KMS-11 (cell line): ENCODE measurements at regions not wholly inside any gene's neighbourhood (a gene's known extent, or its start where the extent isn't known, plus 50 kb on each side); places are given as distances from the start of the nearest gene placed in this dataset.

Experiments used
- H2AFZ ChIP-seq: fragments of 200-600 bp; sonication (generic); 2 replicates; pipeline ENCODE4 v1.6.1; 2016; ENCODE audit warnings: antibody characterized with exemption, mixed run types, low read depth
- H3K27ac ChIP-seq: fragments of 200-600 bp; sonication (generic); 2 replicates; pipeline ENCODE4 v1.6.1; 2016; ENCODE audit warnings: mild to moderate bottlenecking, mixed run types
- H3K27me3 ChIP-seq: fragments of 200-600 bp; sonication (generic); 2 replicates; pipeline ENCODE4 v1.6.1; 2017; ENCODE audit warnings: mild to moderate bottlenecking, low read depth, mixed run types, moderate library complexity; ENCODE audit not compliant: insufficient read depth
- H3K36me3 ChIP-seq: fragments of 200-600 bp; sonication (generic); 2 replicates; pipeline ENCODE4 v1.6.1; 2017; ENCODE audit warnings: mild to moderate bottlenecking, mixed run types; ENCODE audit not compliant: insufficient read depth
- H3K4me1 ChIP-seq: fragments of 200-600 bp; sonication (generic); 2 replicates; pipeline ENCODE4 v1.6.1; 2016; ENCODE audit warnings: mild to moderate bottlenecking, low read depth, mixed run types; ENCODE audit not compliant: poor library complexity, severe bottlenecking
- H3K4me2 ChIP-seq: fragments of 200-600 bp; sonication (generic); 2 replicates; pipeline ENCODE4 v1.7.0; 2016; ENCODE audit warnings: mild to moderate bottlenecking, mixed run types
- H3K4me3 ChIP-seq: fragments of 200-600 bp; sonication (generic); IDR thresholded peaks from 2 replicates; pipeline ENCODE4 v1.6.1; 2017; ENCODE audit warnings: low read depth, low read length, mixed read lengths; ENCODE audit not compliant: insufficient read depth
- H3K79me2 ChIP-seq: fragments of 200-600 bp; sonication (generic); 2 replicates; pipeline ENCODE4 v1.6.1; 2016; ENCODE audit warnings: low read depth, mixed run types; ENCODE audit not compliant: insufficient read depth
- H3K9ac ChIP-seq: fragments of 200-600 bp; sonication (generic); 2 replicates; pipeline ENCODE4 v1.6.1; 2016; ENCODE audit warnings: mild to moderate bottlenecking, mixed run types
- H4K20me1 ChIP-seq: fragments of 200-600 bp; sonication (generic); 2 replicates; pipeline ENCODE4 v1.6.1; 2016; ENCODE audit warnings: mild to moderate bottlenecking, mixed run types; ENCODE audit not compliant: insufficient read depth
- CTCF ChIP-seq: fragments of 200-600 bp; sonication (generic); conservative IDR thresholded peaks from 2 replicates; pipeline ENCODE4 v1.6.1; 2017; ENCODE audit warnings: low read depth, mild to moderate bottlenecking, antibody characterized with exemption, low read length, moderate library complexity, mixed read lengths

GRCh38 chr1:70717211-70717610 is 306.1 kb downstream of the CTH start:
- H4K20me1 ChIP-seq = no peaks in the 10 kb centered on the region
- no peak overlapping the region for H3K27ac ChIP-seq
- no peak for TF ChIP-seq CTCF
- no peaks in the 10 kb centered on the region for H3K27me3 ChIP-seq
- no peak overlapping the region for H2AFZ ChIP-seq
- H3K4me1 ChIP-seq = no peaks in the 10 kb centered on the region
- no peak overlapping the region for H3K4me2 ChIP-seq
- H3K79me2 ChIP-seq = no peaks in the 10 kb centered on the region
- H3K4me3 ChIP-seq = no peak overlapping the region
- no peaks in the 10 kb centered on the region for H3K36me3 ChIP-seq
- H3K9ac ChIP-seq = no peak overlapping the region

- H2AFZ ChIP-seq = no peak overlapping the region
These were observed 306.6 kb downstream of the CTH start for GRCh38 chr1:70717656-70718055.

GRCh38 chr1:70718086-70718630 is 307.1 kb downstream of the CTH start:
- Histone ChIP-seq H3K27ac (no peak overlapping the region), H3K9ac (no peak overlapping the region), H3K27me3 (no peaks in the 10 kb centered on the region), H3K4me3 (no peak overlapping the region), H3K4me2 (no peak overlapping the region), H2AFZ (no peak overlapping the region), H4K20me1 (no peaks in the 10 kb centered on the region), H3K36me3 (no peaks in the 10 kb centered on the region), H3K79me2 (no peaks in the 10 kb centered on the region), H3K4me1 (no peaks in the 10 kb centered on the region)
- TF ChIP-seq CTCF = no peak

More at GRCh38 chr1:70717656-70718055, 306.6 kb downstream of the CTH start:
- no peak for TF ChIP-seq CTCF
- Histone ChIP-seq H3K27ac (no peak overlapping the region), H3K27me3 (no peaks in the 10 kb centered on the region), H3K9ac (no peak overlapping the region), H3K4me2 (no peak overlapping the region), H3K36me3 (no peaks in the 10 kb centered on the region), H3K79me2 (no peaks in the 10 kb centered on the region), H3K4me1 (no peaks in the 10 kb centered on the region), H3K4me3 (no peak overlapping the region), H4K20me1 (no peaks in the 10 kb centered on the region)

- Histone ChIP-seq H3K4me3 (no peak overlapping the region), H3K4me2 (no peak overlapping the region), H3K9ac (no peak overlapping the region), H3K4me1 (no peaks in the 10 kb centered on the region), H3K27me3 (no peaks in the 10 kb centered on the region), H3K79me2 (no peaks in the 10 kb centered on the region), H4K20me1 (no peaks in the 10 kb centered on the region), H3K27ac (no peak overlapping the region), H2AFZ (no peak overlapping the region), H3K36me3 (no peaks in the 10 kb centered on the region)
- no peak for TF ChIP-seq CTCF
These were observed 308.1 kb downstream of the CTH start for GRCh38 chr1:70719154-70719553.
